Stomach smooth muscle (tissue), 2 donors: ENCODE measurements at regions not wholly inside any gene's neighbourhood (a gene's known extent, or its start where the extent isn't known, plus 50 kb on each side); places are given as distances from the start of the nearest gene placed in this dataset.
"Not testable (repeated sequence)": the region's sequence is repeated elsewhere in the genome, so short reads cannot be mapped to it uniquely, and the experiment has no call there.

Experiments
- H3K27ac ChIP-seq: one replicate; pipeline ENCODE4 v1.7.0; 2013; ENCODE audit warnings: mild to moderate bottlenecking, low read length, inconsistent platforms
- H3K27me3 ChIP-seq, 2 donors: one replicate each; pipeline ENCODE4 v1.7.0; 2013; ENCODE audit warnings: low read length in 2 of 2; ENCODE audit not compliant: insufficient read depth in 2 of 2, control insufficient read depth in 1 of 2
- H3K36me3 ChIP-seq, 2 donors: one replicate each; pipeline ENCODE4 v1.7.0; 2013; ENCODE audit warnings: low read length in 2 of 2; ENCODE audit not compliant: control insufficient read depth in 2 of 2, insufficient read depth in 2 of 2
- H3K4me1 ChIP-seq: one replicate; pipeline ENCODE4 v1.7.0; 2013; ENCODE audit warnings: low read length; ENCODE audit not compliant: control insufficient read depth, insufficient read depth
- H3K4me3 ChIP-seq, 2 donors: one replicate each; pipeline ENCODE4 v1.7.0; 2013; ENCODE audit warnings: low read length in 2 of 2
- H3K9ac ChIP-seq, 2 donors: one replicate each; pipeline ENCODE4 v1.7.0; 2013; ENCODE audit warnings: low read length in 2 of 2, mild to moderate bottlenecking in 1 of 2
- H3K9me3 ChIP-seq, 2 donors: one replicate each; pipeline ENCODE4 v1.7.0; 2013; ENCODE audit warnings: low read length in 2 of 2; ENCODE audit not compliant: control insufficient read depth in 2 of 2
- donor health status: healthy.
- donor health status: Pancreatic carcinoma.

DNA sequence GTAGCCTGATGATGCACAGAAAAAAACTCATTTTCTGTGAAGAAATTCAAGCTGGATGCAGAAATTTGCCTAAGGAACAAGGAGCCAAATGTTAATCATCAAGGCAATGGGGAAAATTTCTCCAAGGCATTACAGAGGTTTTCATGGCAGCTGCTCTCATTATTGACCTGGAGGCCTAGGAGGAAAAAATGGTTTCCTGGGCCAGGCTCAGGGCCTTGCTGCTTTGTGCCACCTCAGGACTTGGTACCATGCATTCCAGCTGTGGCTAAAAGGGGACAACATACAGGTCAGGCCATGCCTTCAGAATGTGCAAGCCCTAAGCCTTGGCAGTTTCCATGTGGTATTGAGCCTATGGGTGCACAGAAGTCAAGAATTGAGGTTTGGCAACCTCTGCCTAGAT lies 1320.1 kb upstream of the MIR17HG start:
- Histone ChIP-seq H3K4me1 (no peaks in the 10 kb centered on the region), H3K27me3 (no peaks in the 10 kb centered on the region), H3K4me3 (no peak overlapping the region), H3K27ac (no peak overlapping the region), H3K36me3 (no peaks in the 10 kb centered on the region), H3K9ac (no peak overlapping the region), H3K9me3 (peaks cover 0 to 4% of the 10 kb centered on the region in 2 donors)

DNA sequence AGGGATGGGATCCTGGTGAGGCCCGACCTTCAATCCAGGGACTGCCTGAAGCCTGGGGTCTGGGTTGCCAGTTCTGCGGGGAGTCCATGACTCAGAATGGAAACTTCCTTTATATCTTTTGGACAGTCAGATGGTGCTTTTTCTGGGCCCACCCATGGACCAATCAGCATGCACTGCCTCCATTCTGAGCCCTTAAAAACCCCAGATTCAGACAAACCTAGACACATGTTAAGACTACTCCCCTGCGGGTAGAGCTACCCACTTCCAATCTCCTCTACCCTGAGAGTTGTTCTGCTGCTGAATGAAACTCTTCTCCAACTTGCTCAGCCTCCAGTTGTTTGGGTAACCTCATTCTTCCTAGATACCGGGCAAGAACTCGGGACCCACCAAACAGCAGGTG lies 1315.2 kb upstream of the MIR17HG start:
- H3K9ac ChIP-seq, result no peak overlapping the region
- no peak overlapping the region for H3K4me3 ChIP-seq
- no peaks in the 10 kb centered on the region for H3K27me3 ChIP-seq
- peaks cover 0 to 4% of the 10 kb centered on the region in 2 donors for H3K9me3 ChIP-seq
- H3K27ac ChIP-seq, result no peak overlapping the region
- no peaks in the 10 kb centered on the region for H3K4me1 ChIP-seq
- H3K36me3 ChIP-seq, result no peaks in the 10 kb centered on the region

DNA sequence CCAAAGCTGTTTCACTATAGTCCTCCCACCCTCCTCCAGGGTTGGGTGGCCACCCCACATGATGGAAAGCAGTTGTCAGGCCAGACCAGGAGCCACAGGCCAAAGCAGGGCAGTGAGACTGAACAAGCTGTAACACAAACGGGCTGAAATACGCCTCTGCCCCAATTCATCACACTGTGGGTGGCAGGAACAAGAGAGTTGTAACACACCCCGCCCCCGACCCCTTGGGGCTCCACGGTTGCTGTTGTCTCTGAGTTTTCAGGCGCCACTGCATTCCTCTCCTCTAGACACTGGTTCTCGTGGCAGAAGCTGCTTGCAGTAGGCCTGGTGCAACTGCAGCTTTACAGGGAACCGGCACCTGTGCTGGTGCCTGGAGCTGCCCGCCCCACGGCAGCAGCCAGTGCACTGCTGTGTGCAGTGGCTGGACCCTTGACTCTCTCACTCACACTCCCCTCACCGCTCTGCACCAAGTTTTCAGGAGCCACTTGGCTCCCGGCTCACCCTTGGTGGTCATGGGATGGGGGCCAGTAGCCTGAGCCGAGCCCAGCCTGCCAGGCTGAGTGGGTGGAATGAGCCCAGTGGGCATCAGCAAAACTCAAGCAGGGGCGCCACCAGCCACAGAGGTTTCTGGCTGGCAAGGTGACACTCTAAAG lies 1314.5 kb upstream of the MIR17HG start:
- Histone ChIP-seq H3K9ac (no peak overlapping the region), H3K27me3 (no peaks in the 10 kb centered on the region), H3K9me3 (no peaks in the 10 kb centered on the region), H3K4me1 (no peaks in the 10 kb centered on the region), H3K36me3 (no peaks in the 10 kb centered on the region), H3K4me3 (no peak overlapping the region), H3K27ac (no peak overlapping the region)

DNA sequence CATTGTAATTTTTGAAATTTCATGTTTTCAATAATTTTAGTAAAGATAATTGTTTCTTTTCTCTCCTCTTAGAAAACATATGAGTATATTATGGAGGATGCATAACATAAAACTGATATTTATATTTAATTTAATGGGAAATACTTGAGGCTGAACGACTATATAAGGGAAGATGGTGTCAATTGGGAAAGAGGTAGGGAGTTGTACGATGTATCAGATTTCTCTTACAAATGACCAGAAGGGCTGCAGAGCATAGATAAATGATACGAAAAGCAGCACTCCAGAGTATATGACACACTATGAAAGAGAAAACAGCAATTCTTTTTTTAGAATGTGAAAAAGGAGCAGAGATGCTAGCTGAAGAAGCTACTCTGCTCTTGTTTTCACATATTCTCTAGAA lies 1308.0 kb upstream of the MIR17HG start:
- Histone ChIP-seq H3K4me3 (no peak overlapping the region), H3K4me1 (no peaks in the 10 kb centered on the region), H3K9me3 (no peaks in the 10 kb centered on the region)

DNA sequence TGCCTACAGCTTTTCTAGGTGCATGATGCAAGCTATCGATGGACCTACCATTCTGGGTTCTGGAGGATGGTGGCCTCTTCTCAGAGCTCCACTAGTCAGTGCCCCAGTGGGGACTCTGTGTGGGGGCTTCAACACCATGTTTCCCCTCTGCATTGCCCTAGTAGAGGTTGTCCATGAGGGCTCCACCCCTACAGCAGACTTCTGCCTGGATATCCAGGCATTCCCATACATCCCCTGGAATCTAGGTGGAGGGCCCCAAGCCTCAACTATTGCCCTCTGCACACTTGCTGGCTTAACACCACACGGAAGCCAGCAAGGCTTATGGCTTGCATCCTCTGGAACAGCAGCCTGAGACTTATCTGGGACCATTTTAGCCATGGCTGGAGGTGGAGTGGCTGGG lies 1299.9 kb upstream of the MIR17HG start:
- Histone ChIP-seq H3K9me3 (no peaks in the 10 kb centered on the region), H3K36me3 (no peaks in the 10 kb centered on the region), H3K4me1 (no peaks in the 10 kb centered on the region), H3K9ac (no peak overlapping the region), H3K4me3 (no peak overlapping the region), H3K27ac (no peak overlapping the region), H3K27me3 (no peaks in the 10 kb centered on the region)

More for the DNA sequence above, 1308.0 kb upstream of the MIR17HG start:
- Histone ChIP-seq H3K27me3 (no peaks in the 10 kb centered on the region), H3K27ac (no peak overlapping the region), H3K9ac (no peak overlapping the region), H3K36me3 (no peaks in the 10 kb centered on the region)

DNA sequence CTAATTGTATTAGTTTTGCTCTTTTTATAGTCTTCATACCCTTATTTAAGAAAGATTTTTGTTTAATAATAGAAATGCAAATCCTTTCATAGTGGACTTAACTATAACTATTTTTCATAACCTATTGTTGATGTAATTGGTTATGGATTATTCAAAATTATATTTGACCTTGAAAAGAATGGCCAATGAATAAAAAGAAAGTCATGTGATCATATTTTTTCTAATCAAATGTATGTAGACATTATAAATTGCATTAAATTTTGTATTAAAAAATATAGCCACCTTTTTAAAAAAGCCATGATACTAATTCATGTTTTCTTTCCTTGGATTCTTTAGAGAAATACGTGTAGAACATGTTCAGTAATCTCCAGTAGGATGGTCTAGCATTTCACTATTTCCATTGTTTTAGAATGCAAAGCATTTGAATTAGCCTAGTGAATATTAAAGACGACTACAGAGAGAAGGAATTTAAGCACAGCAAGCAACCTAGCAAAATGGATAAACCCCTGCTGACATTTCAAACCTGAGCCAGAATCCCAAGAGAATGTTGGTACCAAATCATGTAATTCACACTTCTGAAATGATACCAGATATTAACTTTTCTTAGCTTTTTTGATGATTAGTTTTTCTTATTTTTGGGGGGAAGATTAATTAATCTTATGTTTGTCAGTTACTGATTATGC lies 1297.4 kb upstream of the MIR17HG start:
- Histone ChIP-seq H3K9ac (no peak overlapping the region), H3K9me3 (no peaks in the 10 kb centered on the region), H3K27ac (no peak overlapping the region), H3K36me3 (no peaks in the 10 kb centered on the region), H3K4me1 (no peaks in the 10 kb centered on the region), H3K27me3 (no peaks in the 10 kb centered on the region), H3K4me3 (no peak overlapping the region)

DNA sequence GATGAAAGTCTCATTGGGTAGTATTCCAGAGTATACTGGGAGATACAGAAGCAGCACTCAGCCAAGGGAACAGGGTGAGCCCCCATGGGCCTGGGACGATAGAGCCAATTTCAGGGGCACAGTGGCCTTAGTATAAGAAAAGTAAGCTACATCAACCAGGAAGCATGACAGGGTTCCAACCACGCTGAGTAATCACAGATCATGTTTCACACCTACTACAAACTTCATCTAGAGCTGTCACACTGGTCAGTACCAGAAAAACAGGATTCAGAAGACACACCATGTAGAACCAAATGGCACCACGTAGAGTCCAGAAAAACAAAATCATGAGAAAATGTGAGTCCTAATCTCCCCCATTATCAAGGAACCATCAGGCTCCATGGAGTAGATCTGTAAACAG lies 1292.4 kb upstream of the MIR17HG start:
- H3K27ac ChIP-seq, result no peak overlapping the region

DNA sequence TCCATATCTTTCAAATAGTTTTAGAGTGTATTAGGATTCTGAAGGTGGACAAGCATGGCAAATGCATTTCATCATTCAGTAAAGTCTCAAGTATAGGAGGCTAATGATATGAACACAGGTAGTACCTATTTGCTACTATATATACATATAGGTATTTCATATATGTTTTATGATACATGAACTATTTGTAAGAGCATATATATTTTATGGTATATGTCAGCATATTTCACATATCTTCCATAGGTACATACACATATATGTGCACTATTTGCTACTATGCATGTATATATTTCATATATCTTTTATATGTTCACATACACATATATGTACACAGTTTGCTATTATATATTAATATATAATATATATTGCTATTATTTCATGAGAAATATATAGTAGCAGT lies 1291.7 kb upstream of the MIR17HG start:
- Histone ChIP-seq H3K9me3 (no peaks in the 10 kb centered on the region), H3K9ac (no peak overlapping the region), H3K4me3 (no peak overlapping the region), H3K4me1 (no peaks in the 10 kb centered on the region), H3K36me3 (no peaks in the 10 kb centered on the region), H3K27me3 (no peaks in the 10 kb centered on the region), H3K27ac (no peak overlapping the region)

More for the DNA sequence above, 1292.4 kb upstream of the MIR17HG start:
- Histone ChIP-seq H3K4me3 (no peak overlapping the region), H3K27me3 (no peaks in the 10 kb centered on the region), H3K9me3 (no peaks in the 10 kb centered on the region), H3K36me3 (no peaks in the 10 kb centered on the region), H3K4me1 (no peaks in the 10 kb centered on the region), H3K9ac (no peak overlapping the region)

DNA sequence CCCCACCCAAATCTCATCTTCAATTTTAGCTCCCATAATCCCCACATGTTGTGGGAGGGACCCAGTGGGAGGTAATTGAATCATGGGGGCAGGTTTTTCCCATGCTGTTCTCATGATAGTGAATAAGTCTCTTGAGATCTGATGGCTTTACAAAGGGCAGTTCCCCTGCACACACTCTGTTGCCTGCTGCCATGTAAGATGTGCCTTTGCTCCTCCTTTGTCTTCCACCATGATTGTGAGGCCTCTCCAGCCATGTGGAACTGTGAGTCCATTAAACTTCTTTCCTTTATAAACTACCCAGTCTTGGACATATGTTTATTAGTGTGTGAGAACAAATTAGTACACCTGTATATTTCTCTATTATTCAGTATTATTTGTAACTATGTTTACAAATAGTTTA lies 1283.3 kb upstream of the MIR17HG start:
- H3K27me3 ChIP-seq, H3K4me3 ChIP-seq, H3K36me3 ChIP-seq, H3K4me1 ChIP-seq, H3K9ac ChIP-seq, H3K27ac ChIP-seq, H3K9me3 ChIP-seq: not testable (repeated sequence)

DNA sequence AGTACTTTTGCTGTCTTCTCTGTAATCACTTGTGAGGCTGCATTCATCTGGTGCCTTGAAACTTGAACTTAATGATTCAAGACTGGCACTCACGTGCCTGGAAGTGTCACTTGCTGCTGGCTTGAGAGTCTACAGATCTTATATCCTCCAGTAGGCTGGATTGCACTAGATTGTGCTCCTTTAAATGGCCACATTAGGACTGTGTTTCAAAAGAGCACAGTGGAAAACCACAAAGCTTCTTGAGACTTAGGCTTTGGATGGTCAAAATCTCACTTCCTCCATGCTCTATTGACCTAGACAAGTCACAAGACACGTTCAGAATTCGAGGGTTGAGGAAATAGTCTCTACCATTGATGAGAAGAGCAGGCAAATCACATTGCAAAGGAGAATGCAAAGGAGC lies 1278.8 kb upstream of the MIR17HG start:
- H3K9me3 ChIP-seq, result no peaks in the 10 kb centered on the region
- H3K4me3 ChIP-seq, result no peak overlapping the region

DNA sequence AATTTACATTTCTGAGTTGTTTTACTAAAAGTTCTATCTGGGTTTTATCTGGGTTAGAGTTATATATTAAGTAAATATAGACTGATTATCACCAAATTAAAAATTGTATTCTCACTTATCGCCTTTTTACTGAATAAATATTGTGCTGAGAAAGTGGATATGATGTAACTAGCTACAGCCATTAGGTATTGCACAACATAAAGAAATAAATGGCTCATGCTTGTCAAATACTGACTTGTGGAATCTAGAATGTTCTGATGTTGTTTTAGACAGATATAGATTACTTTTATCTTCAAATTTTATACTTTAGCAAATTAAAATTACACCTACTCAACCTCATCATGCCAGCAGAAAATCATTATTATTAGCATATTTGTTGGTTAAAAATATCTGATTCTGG lies 1277.1 kb upstream of the MIR17HG start:
- Histone ChIP-seq H3K9me3 (no peaks in the 10 kb centered on the region), H3K9ac (no peak overlapping the region), H3K27me3 (no peaks in the 10 kb centered on the region), H3K4me3 (no peak overlapping the region), H3K27ac (no peak overlapping the region), H3K36me3 (no peaks in the 10 kb centered on the region), H3K4me1 (no peaks in the 10 kb centered on the region)

More for the DNA sequence above, 1278.8 kb upstream of the MIR17HG start:
- H3K9ac ChIP-seq, result no peak overlapping the region
- H3K36me3 ChIP-seq, result no peaks in the 10 kb centered on the region
- no peaks in the 10 kb centered on the region for H3K27me3 ChIP-seq
- no peaks in the 10 kb centered on the region for H3K4me1 ChIP-seq
- H3K27ac ChIP-seq, result no peak overlapping the region
